ENCODE measurements at regions not wholly inside any gene's neighbourhood (a gene's known extent, or its start where the extent isn't known, plus 50 kb on each side); places are given as distances from the start of the nearest gene placed in this dataset.

DNA sequence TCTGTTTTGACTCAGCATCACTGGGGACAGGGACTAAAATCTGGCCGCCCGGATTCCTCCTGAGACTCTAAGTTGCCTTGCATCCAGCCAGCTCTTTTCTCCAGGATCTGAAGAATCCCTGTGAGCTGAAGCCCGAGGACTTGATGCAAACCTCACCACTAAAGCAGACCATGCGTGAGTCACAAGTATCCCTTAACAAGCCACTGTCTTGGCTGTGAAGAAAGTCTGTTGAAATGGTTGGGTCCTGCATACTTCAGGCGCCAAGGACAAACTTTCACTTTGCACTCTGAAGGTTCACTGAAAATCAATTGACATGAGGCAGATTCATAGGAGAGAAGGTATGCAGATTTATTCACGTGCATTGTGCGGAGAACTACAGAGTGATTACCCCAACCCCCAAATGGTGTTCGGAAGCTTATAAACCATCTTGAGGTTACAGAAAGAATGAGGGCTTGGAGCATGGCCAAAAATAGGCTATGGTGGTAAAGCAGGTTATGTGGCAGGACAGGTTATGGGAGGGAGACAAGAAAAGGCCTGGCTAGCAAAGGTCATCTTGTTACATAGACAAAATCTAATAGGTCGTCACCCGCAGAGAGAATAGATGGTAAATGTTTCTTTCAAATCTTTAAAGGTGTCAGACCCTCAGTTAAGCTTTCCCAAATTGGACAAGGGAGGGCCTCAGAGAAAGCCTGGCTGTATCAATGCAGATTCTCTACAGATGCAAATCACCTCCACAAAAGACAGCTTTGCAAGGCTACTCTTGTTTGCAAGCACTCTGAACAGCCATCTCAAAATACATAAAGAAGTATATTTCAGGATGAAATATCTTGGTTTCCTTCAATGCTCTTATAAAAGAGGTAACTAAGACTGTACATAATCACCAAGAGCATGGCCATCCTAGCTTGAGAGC, 126.3 kb upstream of the PLAAT1 start:
- no peak for DNase-seq (ENCODE audit: low read depth)
- TF ChIP-seq POLR2A (IDR thresholded peaks at IDR 0.05; ENCODE audit: extremely low read depth, insufficient read length): no peak
- TF ChIP-seq, protein P1, sequence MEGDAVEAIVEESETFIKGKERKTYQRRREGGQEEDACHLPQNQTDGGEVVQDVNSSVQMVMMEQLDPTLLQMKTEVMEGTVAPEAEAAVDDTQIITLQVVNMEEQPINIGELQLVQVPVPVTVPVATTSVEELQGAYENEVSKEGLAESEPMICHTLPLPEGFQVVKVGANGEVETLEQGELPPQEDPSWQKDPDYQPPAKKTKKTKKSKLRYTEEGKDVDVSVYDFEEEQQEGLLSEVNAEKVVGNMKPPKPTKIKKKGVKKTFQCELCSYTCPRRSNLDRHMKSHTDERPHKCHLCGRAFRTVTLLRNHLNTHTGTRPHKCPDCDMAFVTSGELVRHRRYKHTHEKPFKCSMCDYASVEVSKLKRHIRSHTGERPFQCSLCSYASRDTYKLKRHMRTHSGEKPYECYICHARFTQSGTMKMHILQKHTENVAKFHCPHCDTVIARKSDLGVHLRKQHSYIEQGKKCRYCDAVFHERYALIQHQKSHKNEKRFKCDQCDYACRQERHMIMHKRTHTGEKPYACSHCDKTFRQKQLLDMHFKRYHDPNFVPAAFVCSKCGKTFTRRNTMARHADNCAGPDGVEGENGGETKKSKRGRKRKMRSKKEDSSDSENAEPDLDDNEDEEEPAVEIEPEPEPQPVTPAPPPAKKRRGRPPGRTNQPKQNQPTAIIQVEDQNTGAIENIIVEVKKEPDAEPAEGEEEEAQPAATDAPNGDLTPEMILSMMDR (IDR thresholded peaks at IDR 0.05; ENCODE audit: low read depth, low read length): no peak
- no peak for TF ChIP-seq MYC (IDR thresholded peaks at IDR 0.05; ENCODE audit: low read depth, low read length)
- TF ChIP-seq, protein P2, sequence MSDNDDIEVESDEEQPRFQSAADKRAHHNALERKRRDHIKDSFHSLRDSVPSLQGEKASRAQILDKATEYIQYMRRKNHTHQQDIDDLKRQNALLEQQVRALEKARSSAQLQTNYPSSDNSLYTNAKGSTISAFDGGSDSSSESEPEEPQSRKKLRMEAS (IDR thresholded peaks at IDR 0.05; ENCODE audit: low read depth, low read length): no peak
- no peak overlapping the region for H3K4me3 ChIP-seq (ENCODE audit: low read depth, low read length)

- no peak for DNase-seq (ENCODE audit: low read depth)
- H3K4me3 ChIP-seq (ENCODE audit: low read depth, low read length): no peak overlapping the region
- TF ChIP-seq POLR2A (IDR thresholded peaks at IDR 0.05; ENCODE audit: extremely low read depth, insufficient read length) (no peak), MYC (IDR thresholded peaks at IDR 0.05; ENCODE audit: low read depth, low read length) (no peak)
- TF ChIP-seq, protein P1 (IDR thresholded peaks at IDR 0.05; ENCODE audit: low read depth, low read length): no peak
- TF ChIP-seq, protein P2 (IDR thresholded peaks at IDR 0.05; ENCODE audit: low read depth, low read length): no peak
Measured at GRCh38 chr3:193116871-193117270, 124.2 kb upstream of the PLAAT1 start.

DNA sequence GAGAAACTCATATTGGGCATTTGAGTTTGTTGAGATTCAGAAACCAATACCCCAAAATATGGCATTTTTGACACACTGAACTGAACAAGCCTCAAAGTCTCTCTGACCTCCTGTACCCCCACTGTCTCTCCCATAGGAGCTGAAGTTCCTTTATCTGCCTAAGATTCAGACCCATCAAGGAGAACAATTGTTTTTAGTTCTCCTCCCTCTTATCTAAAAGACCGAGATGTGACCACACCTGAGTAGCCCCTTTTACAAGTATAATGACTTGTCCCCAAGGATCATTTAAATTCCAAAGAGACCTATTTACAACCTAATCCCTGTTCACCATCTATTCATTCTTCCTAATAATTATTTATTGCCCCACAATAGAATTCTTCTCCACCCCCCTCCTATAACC, 122.1 kb upstream of the PLAAT1 start:
- no peak overlapping the region for H3K4me3 ChIP-seq (ENCODE audit: low read depth, low read length)
- DNase-seq (ENCODE audit: low read depth): no peak
- TF ChIP-seq MYC (IDR thresholded peaks at IDR 0.05; ENCODE audit: low read depth, low read length): no peak
- no peak for TF ChIP-seq POLR2A (IDR thresholded peaks at IDR 0.05; ENCODE audit: extremely low read depth, insufficient read length)
- TF ChIP-seq, protein P1 (IDR thresholded peaks at IDR 0.05; ENCODE audit: low read depth, low read length): no peak
- TF ChIP-seq, protein P2 (IDR thresholded peaks at IDR 0.05; ENCODE audit: low read depth, low read length): no peak

DNA sequence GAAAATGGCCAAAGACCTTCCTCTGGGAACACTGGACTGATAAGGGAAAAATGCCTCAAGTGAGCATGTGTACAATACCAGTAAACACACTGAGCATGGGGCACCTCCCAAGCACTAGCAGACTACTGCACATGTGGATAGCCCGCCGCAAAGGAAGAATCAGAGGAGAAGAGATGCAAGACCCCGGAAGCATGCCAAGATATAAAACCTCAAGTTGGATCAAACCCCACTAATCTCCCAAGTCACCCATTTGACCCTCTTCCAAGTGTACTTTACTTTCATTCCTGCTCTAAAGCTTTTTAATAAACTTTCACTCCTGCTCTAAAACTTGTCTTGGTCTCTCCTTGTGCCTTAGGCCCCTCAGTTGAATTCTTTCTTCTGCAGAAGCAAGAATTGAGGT, 121.1 kb upstream of the PLAAT1 start:
- no peak overlapping the region for H3K4me3 ChIP-seq (ENCODE audit: low read depth, low read length)
- no peak for DNase-seq (ENCODE audit: low read depth)
- TF ChIP-seq MYC (IDR thresholded peaks at IDR 0.05; ENCODE audit: low read depth, low read length) (no peak), POLR2A (IDR thresholded peaks at IDR 0.05; ENCODE audit: extremely low read depth, insufficient read length) (no peak)
- TF ChIP-seq, protein P2 (IDR thresholded peaks at IDR 0.05; ENCODE audit: low read depth, low read length): no peak
- TF ChIP-seq, protein P1 (IDR thresholded peaks at IDR 0.05; ENCODE audit: low read depth, low read length): no peak

GRCh38 chr3:193124861-193125260, 116.2 kb upstream of the PLAAT1 start:
- no peak overlapping the region for H3K4me3 ChIP-seq (ENCODE audit: low read depth, low read length)
- no peak for DNase-seq (ENCODE audit: low read depth)
- no peak for TF ChIP-seq POLR2A (IDR thresholded peaks at IDR 0.05; ENCODE audit: extremely low read depth, insufficient read length)
- TF ChIP-seq, protein P2 (IDR thresholded peaks at IDR 0.05; ENCODE audit: low read depth, low read length): no peak
- TF ChIP-seq, protein P1 (IDR thresholded peaks at IDR 0.05; ENCODE audit: low read depth, low read length): no peak
- no peak for TF ChIP-seq MYC (IDR thresholded peaks at IDR 0.05; ENCODE audit: low read depth, low read length)
